CD4-positive, alpha-beta memory T cell (primary cell): ENCODE measurements at regions not wholly inside any gene's neighbourhood (a gene's known extent, or its start where the extent isn't known, plus 50 kb on each side); places are given as distances from the start of the nearest gene placed in this dataset.

Source experiments
- CTCF ChIA-PET: fragments of 350-600 bp; sonication (Branson Sonifier 250); formaldehyde crosslinking; loops from one replicate; lab custom pipeline; 2021; ENCODE audit warnings: inconsistent platforms; ENCODE audit not compliant: partially characterized antibody; lab: Charles Lee
- POLR2A ChIA-PET: fragments of 350-600 bp; sonication (Branson Sonifier 250); formaldehyde crosslinking; loops from one replicate; lab custom pipeline; 2021; ENCODE audit not compliant: partially characterized antibody; lab: Charles Lee
- DNase-seq, 5 donors: peaks; one replicate each; pipeline versions ENCODE4 v3.0.0 to v3.0.0-alpha.2; 2020 to 2022; ENCODE audit warnings: mixed read lengths in 1 of 5
- H3K27ac ChIP-seq: one replicate; pipeline ENCODE4 v1.7.0; 2013; ENCODE audit warnings: low read depth, low read length
- H3K27me3 ChIP-seq: 2 replicates; pipeline ENCODE4 v1.7.0; 2013; ENCODE audit warnings: mild to moderate bottlenecking, low read length, moderate library complexity; ENCODE audit not compliant: insufficient read depth
- H3K36me3 ChIP-seq: 2 replicates; pipeline ENCODE4 v1.7.0; 2013; ENCODE audit warnings: mild to moderate bottlenecking, low read length, moderate library complexity; ENCODE audit not compliant: insufficient read depth
- H3K4me1 ChIP-seq: 2 replicates; pipeline ENCODE4 v1.7.0; 2013; ENCODE audit warnings: mild to moderate bottlenecking, low read length, moderate library complexity; ENCODE audit not compliant: insufficient read depth
- H3K4me3 ChIP-seq, 2 donors: one replicate each; pipeline ENCODE4 v1.7.0; 2013; ENCODE audit warnings: low read length in 2 of 2, mild to moderate bottlenecking in 1 of 2
- H3K9me3 ChIP-seq, 2 donors: one replicate each; pipeline ENCODE4 v1.7.0; 2013; ENCODE audit warnings: low read length in 2 of 2, control low read depth in 1 of 2; ENCODE audit not compliant: control insufficient read depth in 1 of 2
- H3K27ac Mint-ChIP-seq, 7 donors: one replicate each; pipeline ENCODE4 v1.8.0; 2020 to 2021; ENCODE audit warnings: mixed read lengths in 7 of 7, mild to moderate bottlenecking in 6 of 7, inconsistent platforms in 3 of 7, moderate library complexity in 3 of 7
- H3K27me3 Mint-ChIP-seq, 2 donors: one replicate each; pipeline ENCODE4 v1.8.0; 2020 to 2021; ENCODE audit warnings: mixed read lengths in 2 of 2
- H3K36me3 Mint-ChIP-seq, 2 donors: one replicate each; pipeline ENCODE4 v1.8.0; 2020 to 2021; ENCODE audit warnings: mixed read lengths in 2 of 2, inconsistent platforms in 1 of 2, mild to moderate bottlenecking in 1 of 2
- H3K4me1 Mint-ChIP-seq, 4 donors: one replicate each; pipeline ENCODE4 v1.8.0; 2020 to 2021; ENCODE audit warnings: mixed read lengths in 4 of 4, mild to moderate bottlenecking in 1 of 4
- H3K4me3 Mint-ChIP-seq, 8 donors: one replicate each; pipeline ENCODE4 v1.8.0; 2020 to 2021; ENCODE audit warnings: mixed read lengths in 8 of 8, mild to moderate bottlenecking in 7 of 8, moderate library complexity in 6 of 8, inconsistent platforms in 3 of 8
- H3K9me3 Mint-ChIP-seq, 8 donors: one replicate each; pipeline ENCODE4 v1.8.0; 2020 to 2021; ENCODE audit warnings: mixed read lengths in 8 of 8, mild to moderate bottlenecking in 5 of 8, inconsistent platforms in 3 of 8, moderate library complexity in 1 of 8
- intact Hi-C: fragments of 100-400 bp; cut with micrococcal nuclease; formaldehyde crosslinking; loops from one replicate; pipeline ENCODE4 v1.15.1; 2023

GRCh38 chr7:49127359-49127913 is 203.1 kb downstream of the CDC14C start:
- no peaks in the 10 kb centered on the region for H3K36me3 ChIP-seq
- POLR2A ChIA-PET: no interaction called here
- peaks cover 0 to 17% (median 6%) of the 10 kb centered on the region in 8 donors for H3K9me3 Mint-ChIP-seq
- CTCF ChIA-PET: no interaction called here
- H3K9me3 ChIP-seq: no peaks in the 10 kb centered on the region
- H3K4me3 ChIP-seq: no peak overlapping the region
- no peak overlapping the region for H3K27ac Mint-ChIP-seq
- H3K4me3 Mint-ChIP-seq: no peak overlapping the region
- intact Hi-C loops: no loop called here
- H3K27me3 Mint-ChIP-seq: no peaks in the 10 kb centered on the region
- no peaks in the 10 kb centered on the region for H3K27me3 ChIP-seq
- H3K4me1 Mint-ChIP-seq: no peaks in the 10 kb centered on the region
- no peaks in the 10 kb centered on the region for H3K36me3 Mint-ChIP-seq
- H3K27ac ChIP-seq: no peak overlapping the region
- no peak for DNase-seq
- no peaks in the 10 kb centered on the region for H3K4me1 ChIP-seq

- ChIA-PET POLR2A (no interaction called here), CTCF (no interaction called here)
- no peaks in the 10 kb centered on the region for H3K4me1 ChIP-seq
- intact Hi-C loops: no loop called here
- no peak overlapping the region for H3K27ac ChIP-seq
- H3K36me3 ChIP-seq: no peaks in the 10 kb centered on the region
- H3K9me3 ChIP-seq: no peaks in the 10 kb centered on the region
- no peak overlapping the region for H3K4me3 Mint-ChIP-seq
- H3K9me3 Mint-ChIP-seq: peaks cover 3 to 14% (median 6%) of the 10 kb centered on the region in 8 donors
- no peaks in the 10 kb centered on the region for H3K36me3 Mint-ChIP-seq
- no peaks in the 10 kb centered on the region for H3K4me1 Mint-ChIP-seq
- no peak overlapping the region for H3K4me3 ChIP-seq
- no peak for DNase-seq
- no peaks in the 10 kb centered on the region for H3K27me3 ChIP-seq
- no peaks in the 10 kb centered on the region for H3K27me3 Mint-ChIP-seq
- no peak overlapping the region for H3K27ac Mint-ChIP-seq
These were observed 213.6 kb downstream of the CDC14C start for GRCh38 chr7:49137978-49138377.

- Mint-ChIP-seq H3K27me3 (no peaks in the 10 kb centered on the region), H3K4me1 (no peaks in the 10 kb centered on the region), H3K36me3 (no peaks in the 10 kb centered on the region), H3K4me3 (no peak overlapping the region), H3K9me3 (peaks cover 0 to 11% (median 5%) of the 10 kb centered on the region in 8 donors), H3K27ac (no peak overlapping the region)
- Histone ChIP-seq H3K27me3 (no peaks in the 10 kb centered on the region), H3K4me3 (no peak overlapping the region), H3K4me1 (no peaks in the 10 kb centered on the region), H3K36me3 (no peaks in the 10 kb centered on the region), H3K9me3 (no peaks in the 10 kb centered on the region), H3K27ac (no peak overlapping the region)
- no peak for DNase-seq
- ChIA-PET POLR2A (no interaction called here), CTCF (no interaction called here)
- intact Hi-C loops: no loop called here
These were observed 226.1 kb downstream of the CDC14C start for GRCh38 chr7:49150486-49150885.

DNA sequence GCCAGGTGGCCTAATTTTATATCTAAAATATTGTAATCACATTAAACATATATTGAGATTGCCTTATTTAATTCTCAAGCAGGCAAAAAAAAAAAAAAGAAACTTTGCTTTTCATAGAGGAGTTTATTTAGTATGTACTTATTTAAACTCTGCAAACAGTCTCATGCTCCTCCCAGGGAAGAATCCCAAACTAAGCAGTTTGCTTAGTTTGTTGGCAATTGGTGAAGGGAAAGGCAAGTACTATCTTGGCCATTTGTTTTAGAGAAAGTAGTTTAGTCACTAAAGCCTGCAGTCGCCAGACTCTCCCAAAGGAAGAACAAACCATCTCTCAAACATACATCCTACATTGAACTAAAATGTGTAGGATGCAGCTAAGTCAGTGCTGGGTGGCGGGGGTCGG is 226.8 kb downstream of the CDC14C start:
- POLR2A ChIA-PET: no interaction called here
- CTCF ChIA-PET: no interaction called here
- H3K9me3 ChIP-seq: no peaks in the 10 kb centered on the region
- no peak overlapping the region for H3K4me3 ChIP-seq
- H3K27ac Mint-ChIP-seq: no peak overlapping the region
- H3K27ac ChIP-seq: no peak overlapping the region
- no peaks in the 10 kb centered on the region for H3K27me3 Mint-ChIP-seq
- no peaks in the 10 kb centered on the region for H3K27me3 ChIP-seq
- H3K4me3 Mint-ChIP-seq: no peak overlapping the region
- DNase-seq: no peak
- no peaks in the 10 kb centered on the region for H3K4me1 Mint-ChIP-seq
- H3K4me1 ChIP-seq: no peaks in the 10 kb centered on the region
- intact Hi-C loops: no loop called here
- H3K36me3 ChIP-seq: no peaks in the 10 kb centered on the region
- H3K36me3 Mint-ChIP-seq: no peaks in the 10 kb centered on the region
- peaks cover 0 to 11% (median 3%) of the 10 kb centered on the region in 8 donors for H3K9me3 Mint-ChIP-seq

- Mint-ChIP-seq H3K4me1 (no peaks in the 10 kb centered on the region), H3K36me3 (no peaks in the 10 kb centered on the region), H3K4me3 (no peak overlapping the region), H3K27ac (no peak overlapping the region), H3K27me3 (no peaks in the 10 kb centered on the region), H3K9me3 (peaks cover 0 to 9% (median 6%) of the 10 kb centered on the region in 8 donors)
- no peaks in the 10 kb centered on the region for H3K27me3 ChIP-seq
- no peaks in the 10 kb centered on the region for H3K4me1 ChIP-seq
- no peak overlapping the region for H3K27ac ChIP-seq
- no peaks in the 10 kb centered on the region for H3K9me3 ChIP-seq
- DNase-seq: no peak
- CTCF ChIA-PET: no interaction called here
- no peaks in the 10 kb centered on the region for H3K36me3 ChIP-seq
- no peak overlapping the region for H3K4me3 ChIP-seq
- intact Hi-C loops: no loop called here
- POLR2A ChIA-PET: no interaction called here
These were observed 234.0 kb downstream of the CDC14C start for GRCh38 chr7:49158321-49158720.

DNA sequence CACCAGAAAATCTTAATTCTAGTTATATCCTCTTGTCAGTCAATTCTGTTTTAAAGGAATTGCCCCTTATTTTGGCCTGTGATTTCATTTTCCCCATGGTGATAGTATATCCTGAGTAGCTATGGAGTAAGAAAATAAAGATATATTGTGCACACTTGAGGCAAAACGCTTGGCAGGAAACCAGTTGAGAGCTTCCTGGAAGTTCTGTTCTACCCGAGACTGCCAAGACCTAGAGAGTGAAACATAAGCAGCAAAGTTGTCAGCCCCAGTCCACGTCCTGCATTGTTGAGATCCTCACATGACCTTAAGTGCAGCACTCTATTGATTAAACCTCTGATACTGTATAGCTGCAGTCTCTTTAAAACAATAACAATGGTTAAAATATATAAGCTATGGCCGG is 235.2 kb downstream of the CDC14C start:
- peaks cover 0 to 11% (median 6%) of the 10 kb centered on the region in 8 donors for H3K9me3 Mint-ChIP-seq
- no peak overlapping the region for H3K27ac Mint-ChIP-seq
- Histone ChIP-seq H3K36me3 (no peaks in the 10 kb centered on the region), H3K9me3 (no peaks in the 10 kb centered on the region), H3K4me1 (no peaks in the 10 kb centered on the region), H3K4me3 (no peak overlapping the region), H3K27me3 (no peaks in the 10 kb centered on the region), H3K27ac (no peak overlapping the region)
- DNase-seq: no peak
- POLR2A ChIA-PET: no interaction called here
- intact Hi-C loops: no loop called here
- CTCF ChIA-PET: no interaction called here
- H3K36me3 Mint-ChIP-seq: no peaks in the 10 kb centered on the region
- no peaks in the 10 kb centered on the region for H3K4me1 Mint-ChIP-seq
- no peaks in the 10 kb centered on the region for H3K27me3 Mint-ChIP-seq
- no peak overlapping the region for H3K4me3 Mint-ChIP-seq

GRCh38 chr7:49166441-49166840 is 242.1 kb downstream of the CDC14C start:
- no peak for DNase-seq
- Histone ChIP-seq H3K9me3 (no peaks in the 10 kb centered on the region), H3K4me1 (no peaks in the 10 kb centered on the region), H3K36me3 (no peaks in the 10 kb centered on the region), H3K27ac (no peak overlapping the region), H3K27me3 (no peaks in the 10 kb centered on the region), H3K4me3 (no peak overlapping the region)
- CTCF ChIA-PET: no interaction called here
- POLR2A ChIA-PET: no interaction called here
- no peaks in the 10 kb centered on the region for H3K4me1 Mint-ChIP-seq
- no peak overlapping the region for H3K4me3 Mint-ChIP-seq
- intact Hi-C loops: loop anchor here (10.0 kb wide), 1 partner anchor 62 kb away; no protein-coding TSS in a partner anchor
- no peaks in the 10 kb centered on the region for H3K27me3 Mint-ChIP-seq
- no peaks in the 10 kb centered on the region for H3K36me3 Mint-ChIP-seq
- H3K9me3 Mint-ChIP-seq: peaks cover 0 to 14% (median 5%) of the 10 kb centered on the region in 8 donors
- H3K27ac Mint-ChIP-seq: no peak overlapping the region

GRCh38 chr7:49172639-49173038 is 248.3 kb downstream of the CDC14C start:
- DNase-seq: no peak
- H3K9me3 Mint-ChIP-seq: peaks cover 2 to 9% (median 4%) of the 10 kb centered on the region in 8 donors
- intact Hi-C loops: no loop called here

More at GRCh38 chr7:49172639-49173038, 248.3 kb downstream of the CDC14C start:
- H3K4me1 ChIP-seq: no peaks in the 10 kb centered on the region
- no peak overlapping the region for H3K27ac ChIP-seq
- ChIA-PET CTCF (no interaction called here), POLR2A (no interaction called here)
- H3K9me3 ChIP-seq: peaks cover 0 to 4% of the 10 kb centered on the region in 2 donors
- H3K4me3 ChIP-seq: no peak overlapping the region
- no peaks in the 10 kb centered on the region for H3K27me3 ChIP-seq
- Mint-ChIP-seq H3K27me3 (no peaks in the 10 kb centered on the region), H3K27ac (no peak overlapping the region), H3K4me1 (no peaks in the 10 kb centered on the region), H3K4me3 (no peak overlapping the region), H3K36me3 (no peaks in the 10 kb centered on the region)
- H3K36me3 ChIP-seq: no peaks in the 10 kb centered on the region
